Inferior parietal cortex (tissue), 1 donor: ENCODE measurements at regions not wholly inside any gene's neighbourhood (a gene's known extent, or its start where the extent isn't known, plus 50 kb on each side); places are given as distances from the start of the nearest gene placed in this dataset.
"Not testable (repeated sequence)": the region's sequence is repeated elsewhere in the genome, so short reads cannot be mapped to it uniquely, and the experiment has no call there.

Experiments used
- DNase-seq: peaks from one replicate; pipeline ENCODE4 v3.0.0-alpha.2; 2016; ENCODE audit errors: extremely low spot score

DNA sequence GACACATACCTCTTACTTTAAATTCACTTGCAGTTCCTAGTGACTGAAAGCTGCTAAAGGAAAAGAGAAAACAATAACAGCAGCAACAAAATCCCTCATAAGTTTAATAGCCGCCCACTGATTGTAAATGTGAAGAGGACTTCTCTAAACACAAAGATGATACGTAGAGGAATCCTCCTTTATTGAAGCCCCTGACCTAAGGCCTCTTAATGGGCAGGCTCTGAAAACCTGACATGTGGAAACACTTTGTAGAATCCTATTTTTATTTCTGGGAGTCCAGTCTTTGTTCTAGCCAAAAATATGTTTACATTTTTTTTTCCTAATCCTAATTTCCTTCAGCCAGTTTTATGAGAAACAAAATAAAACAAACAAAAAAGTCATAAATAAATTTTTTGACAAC is 1277.7 kb upstream of the CELF4 start:
- DNase-seq, result no peak

DNA sequence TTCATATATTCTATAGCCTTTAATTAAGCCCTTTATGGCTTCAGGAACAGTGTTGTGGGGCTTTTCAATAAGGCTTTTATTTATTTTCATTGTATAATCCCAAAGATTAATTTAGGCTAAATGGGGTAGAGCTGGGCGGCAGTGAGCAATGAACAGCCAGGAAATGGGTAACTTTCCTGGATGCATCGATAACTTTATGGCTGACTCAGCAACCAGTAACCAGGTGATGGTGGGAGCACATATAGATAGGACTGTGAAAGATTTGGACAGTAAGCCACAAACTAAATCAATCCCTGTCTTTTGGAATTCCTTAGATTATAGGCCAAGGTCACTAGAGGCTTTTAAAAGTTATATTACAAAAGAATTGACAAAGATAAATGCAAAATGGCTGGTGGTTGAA is 1260.6 kb upstream of the CELF4 start:
- no peak for DNase-seq

DNA sequence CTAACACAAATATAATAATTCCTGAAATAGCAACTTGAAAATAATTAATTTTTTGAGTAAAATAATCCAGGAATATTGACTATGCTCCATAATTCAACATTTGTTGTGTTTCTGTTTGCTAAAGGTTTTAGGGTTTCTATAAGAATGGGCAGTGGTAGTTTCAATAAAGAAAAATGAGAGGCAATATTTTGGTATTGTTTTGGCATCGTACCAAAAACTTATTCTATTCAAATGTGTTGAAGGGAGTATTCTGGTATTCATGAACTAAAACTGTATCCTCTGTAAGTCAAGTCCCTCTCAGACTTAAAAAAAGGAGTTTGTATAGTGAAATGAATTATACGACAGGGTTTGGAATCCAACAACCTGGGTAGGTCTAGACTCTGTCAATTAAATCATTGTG is 1245.6 kb upstream of the CELF4 start:
- no peak for DNase-seq

DNA sequence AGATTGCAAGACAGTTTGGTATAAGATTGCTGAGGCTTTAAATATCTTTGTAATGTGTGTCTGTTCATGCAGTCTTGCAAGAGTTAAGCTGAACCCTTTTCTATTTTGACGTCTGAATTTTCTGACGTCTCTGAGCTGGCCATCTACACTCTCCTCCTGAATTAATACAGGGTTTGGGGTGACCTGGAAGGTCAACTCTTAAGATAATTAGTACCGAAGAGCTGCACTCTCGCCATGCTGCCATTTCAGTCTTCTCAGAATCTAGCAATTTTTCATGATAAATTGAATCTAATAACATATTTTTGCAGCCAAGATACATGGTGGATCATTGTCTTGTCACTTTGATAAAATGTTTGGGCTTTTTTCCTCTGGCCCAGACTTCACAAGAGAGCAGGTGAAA is 1245.2 kb upstream of the CELF4 start:
- no peak for DNase-seq

DNA sequence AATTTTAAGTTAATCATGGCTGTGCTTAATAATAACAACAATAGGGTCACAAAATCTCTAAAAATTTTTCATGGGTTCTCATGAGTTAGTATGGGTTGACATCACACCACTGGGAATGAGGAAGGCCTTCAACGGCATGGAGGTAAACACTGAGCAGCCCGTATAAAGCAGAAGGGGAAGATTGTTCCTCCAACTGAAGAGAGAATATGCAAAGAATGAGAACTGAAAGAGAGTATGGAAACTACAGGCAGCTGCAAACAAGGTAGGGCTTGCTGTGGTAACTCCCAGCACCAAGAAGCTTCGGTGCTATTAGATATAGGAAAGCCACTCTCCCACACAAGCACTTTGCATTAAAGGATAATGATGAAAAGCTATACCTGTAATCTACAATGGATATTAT is 1242.3 kb upstream of the CELF4 start:
- DNase-seq, result no peak

DNA sequence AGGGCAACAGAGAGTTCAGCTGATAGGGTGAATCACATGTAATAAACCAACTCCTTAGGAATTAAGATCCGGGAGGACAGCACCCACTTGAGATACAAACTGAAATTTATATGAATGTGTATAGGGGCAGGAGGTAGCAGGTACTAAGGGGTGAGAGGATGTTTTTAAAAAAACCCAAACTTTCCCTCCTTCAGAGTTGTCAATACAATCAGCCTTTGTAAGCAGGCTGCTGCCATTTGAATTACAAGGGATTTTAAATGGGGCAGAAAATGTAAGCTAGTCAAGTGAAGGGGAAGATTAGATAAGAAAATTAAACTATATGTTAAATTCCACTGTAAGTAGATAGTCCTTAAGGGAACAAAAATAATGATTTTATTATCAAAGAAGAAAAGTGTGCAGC is 1239.7 kb upstream of the CELF4 start:
- no peak for DNase-seq

DNA sequence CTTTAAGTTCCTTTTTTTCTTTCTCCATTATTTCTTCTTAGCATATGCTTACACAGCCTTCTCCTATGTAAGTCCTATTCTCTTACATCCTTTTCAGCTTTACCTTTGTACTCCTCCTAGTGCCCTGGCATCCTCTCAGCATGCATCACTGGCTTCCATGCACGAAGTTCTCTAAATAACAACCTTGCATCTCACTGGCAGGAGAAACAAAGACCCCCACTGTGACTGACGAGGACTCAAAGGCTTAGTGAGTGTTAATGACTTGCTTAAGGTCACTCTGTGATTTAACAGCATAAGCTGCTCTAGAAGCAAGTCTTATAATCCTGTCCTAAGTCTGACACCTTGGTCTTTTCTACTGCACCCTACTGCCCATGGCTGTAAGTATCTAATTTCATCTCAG is 1236.0 kb upstream of the CELF4 start:
- DNase-seq, result no peak

DNA sequence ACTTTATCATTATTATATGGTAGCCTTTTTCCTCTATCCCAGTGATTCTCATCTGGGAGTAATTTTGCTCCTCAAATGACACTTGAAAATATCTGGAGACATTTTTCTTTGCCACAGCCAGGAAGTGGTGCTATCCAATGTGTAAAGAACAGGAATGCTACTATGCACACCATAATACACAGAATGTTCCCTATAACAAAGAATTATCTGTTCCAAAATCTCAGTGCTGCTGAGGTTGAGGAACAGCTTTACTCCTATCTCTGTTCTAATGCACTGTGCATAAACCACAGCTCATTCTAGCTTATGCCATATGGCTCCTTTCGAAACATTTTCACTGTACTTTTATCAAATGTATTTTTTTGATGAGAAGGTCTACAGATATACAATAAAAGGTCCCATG is 1231.2 kb upstream of the CELF4 start:
- peak; percentile 17 for DNase-seq

DNA sequence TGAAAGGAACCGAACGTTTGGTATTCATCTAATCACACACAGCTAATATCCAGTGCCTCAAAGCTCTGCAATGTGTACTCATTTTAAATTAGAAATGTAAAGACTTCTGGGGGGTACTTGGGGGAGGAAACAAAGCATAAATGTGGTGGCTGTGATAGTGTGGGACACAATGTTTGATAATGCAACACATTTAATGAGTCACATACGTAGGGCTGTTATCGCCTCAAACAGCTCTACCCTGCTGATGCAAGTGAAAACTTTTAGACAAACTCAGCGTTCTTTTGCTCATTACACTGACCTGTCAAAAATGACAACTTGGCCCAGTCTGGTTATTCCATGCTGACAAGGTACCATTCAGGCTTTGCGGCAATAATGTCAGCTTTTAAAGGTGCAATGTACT is 1227.1 kb upstream of the CELF4 start:
- no peak for DNase-seq

DNA sequence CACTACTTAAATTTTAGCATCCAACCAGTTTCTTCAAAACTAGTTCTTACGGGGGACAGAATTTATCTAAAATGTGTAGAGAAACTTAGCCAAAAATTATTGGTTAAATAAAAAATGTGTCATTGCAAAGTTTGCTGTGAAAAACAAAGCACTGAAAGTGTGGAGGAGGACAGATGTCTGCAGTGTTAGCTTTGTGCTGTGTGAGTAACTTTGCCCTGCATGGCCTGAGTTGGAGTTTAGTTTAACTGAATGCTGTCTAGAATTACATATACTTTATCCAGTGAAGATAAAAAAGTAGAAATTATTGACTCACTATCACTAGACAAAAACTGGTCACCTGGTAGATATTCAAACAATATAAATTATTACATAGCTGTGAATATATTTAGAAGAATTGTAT is 1225.2 kb upstream of the CELF4 start:
- no peak for DNase-seq

DNA sequence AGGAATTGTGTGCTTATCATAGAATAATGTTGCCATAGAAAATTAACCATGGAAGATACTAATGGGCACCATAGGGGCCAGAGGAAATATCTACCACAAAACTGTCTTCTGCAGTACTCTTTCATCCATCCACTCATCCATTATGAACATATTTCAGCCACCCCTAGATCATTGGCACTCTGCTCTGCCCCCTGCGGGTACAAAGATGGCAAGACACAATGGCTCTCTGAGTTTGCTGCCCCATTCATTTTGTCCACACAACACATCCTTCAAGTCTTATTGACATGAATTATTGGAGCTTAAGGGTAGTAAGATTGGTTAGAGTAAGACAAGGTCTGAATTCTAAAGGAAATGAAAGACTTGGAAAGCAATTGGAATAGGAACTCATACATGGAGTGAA is 1224.7 kb upstream of the CELF4 start:
- no peak for DNase-seq

DNA sequence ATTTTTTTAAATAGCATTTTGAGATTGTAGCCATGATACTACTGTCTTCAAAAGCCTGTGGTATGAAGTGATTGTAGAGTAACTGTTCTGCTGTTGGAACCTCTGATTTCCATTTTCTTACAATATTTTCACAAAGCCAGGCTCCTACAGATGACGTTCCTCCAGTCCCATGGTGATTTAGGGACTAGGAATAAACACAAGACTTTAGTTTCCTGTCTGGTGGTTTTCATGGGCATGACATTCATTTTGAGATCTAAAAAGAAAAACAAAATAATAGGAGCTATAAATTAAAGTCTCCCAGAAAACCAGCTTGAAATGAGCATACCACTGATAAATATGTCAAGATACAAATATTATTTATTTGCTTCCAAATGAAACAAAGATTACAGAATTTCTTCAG is 1223.5 kb upstream of the CELF4 start:
- no peak for DNase-seq

DNA sequence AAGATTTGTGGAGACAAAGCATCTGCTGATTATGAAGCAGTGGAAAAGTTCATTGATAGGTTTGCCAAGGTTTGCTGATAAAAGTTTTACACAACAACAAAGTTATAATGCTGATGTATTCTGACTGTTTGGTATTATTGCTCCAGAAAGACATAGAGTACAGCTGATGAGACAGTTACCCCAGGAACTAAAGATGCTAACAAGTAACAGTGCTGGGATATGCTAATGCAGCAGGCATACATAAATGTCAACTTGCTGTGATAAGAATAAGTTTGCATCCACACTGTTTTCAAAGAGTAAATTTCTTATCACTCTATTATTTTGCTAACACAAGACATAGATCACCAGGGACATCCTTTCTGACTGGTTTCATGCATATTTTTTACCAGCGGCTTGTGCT is 1221.3 kb upstream of the CELF4 start:
- DNase-seq, result no peak

DNA sequence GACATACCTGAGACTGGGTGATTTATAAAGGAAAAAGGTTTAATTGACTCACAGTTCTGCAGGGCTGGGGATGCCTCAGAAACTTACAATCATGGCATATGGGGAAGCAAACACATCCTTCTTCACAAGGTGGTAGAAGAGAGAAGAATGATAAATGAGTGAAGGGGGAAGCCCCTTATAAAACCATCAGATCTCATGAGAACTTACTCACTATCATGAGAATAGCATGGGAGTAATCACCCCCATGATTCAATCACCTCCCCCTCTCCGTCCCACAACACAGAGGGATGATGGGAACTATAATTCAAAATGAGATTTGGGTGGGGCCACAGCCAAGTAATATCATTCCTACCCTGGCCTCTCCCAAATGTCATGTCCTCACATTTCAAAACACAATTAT is 1206.0 kb upstream of the CELF4 start:
- DNase-seq, result not testable (repeated sequence)

DNA sequence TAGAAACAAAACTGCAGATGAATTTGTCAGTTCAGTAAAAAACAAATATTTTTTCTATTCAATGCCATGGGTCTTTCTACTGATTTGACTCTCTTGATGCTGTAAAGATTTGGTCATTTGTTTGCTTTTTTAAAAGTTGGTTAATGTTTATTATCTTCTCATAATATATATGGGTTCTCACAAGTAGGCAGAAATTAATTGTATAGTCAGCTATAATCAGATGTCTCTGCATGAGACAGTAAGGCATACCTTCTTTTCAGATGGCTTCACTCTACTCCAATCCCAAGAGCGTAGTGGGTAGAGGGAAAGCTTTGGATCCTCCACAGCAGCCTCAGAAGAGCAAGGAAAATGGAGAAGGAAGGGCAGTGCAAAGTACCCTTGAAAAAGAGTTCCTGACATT is 1202.9 kb upstream of the CELF4 start:
- no peak for DNase-seq

DNA sequence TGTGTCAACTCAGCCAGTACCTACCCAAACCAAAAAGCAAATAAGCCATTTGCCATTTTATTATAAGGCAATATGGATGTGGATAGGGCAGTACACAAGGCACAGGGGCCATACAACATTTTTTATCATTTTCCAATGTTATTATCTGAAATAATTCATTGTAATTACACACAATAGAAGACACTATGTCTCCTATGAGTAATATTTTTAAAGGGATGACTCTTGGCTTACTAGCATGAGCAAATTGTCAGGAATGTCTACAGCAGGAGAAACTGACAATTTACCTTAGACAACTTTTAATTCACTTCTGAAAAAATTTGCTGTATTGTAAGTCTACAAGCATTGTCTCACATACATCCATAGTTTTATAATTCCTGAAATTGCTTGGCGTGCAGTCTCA is 1193.9 kb upstream of the CELF4 start:
- no peak for DNase-seq

DNA sequence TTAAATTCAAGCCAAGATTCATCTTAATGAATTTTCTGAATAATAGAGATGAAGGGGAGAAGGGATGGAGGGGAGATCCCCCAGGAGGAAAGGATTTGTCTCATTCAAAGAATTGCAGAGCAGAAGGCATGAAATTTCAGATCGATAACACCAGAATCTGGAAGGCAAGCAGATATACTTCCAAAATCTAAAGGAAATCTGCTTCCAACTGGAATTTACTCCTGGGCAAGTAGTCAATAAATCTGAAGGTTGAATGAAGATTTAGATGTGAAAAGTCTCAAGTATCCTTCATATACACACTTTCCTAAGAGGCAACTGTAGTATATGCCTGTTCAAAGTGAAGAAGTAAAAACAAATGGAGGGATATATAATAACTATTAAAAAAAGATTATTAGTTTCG is 1190.8 kb upstream of the CELF4 start:
- no peak for DNase-seq

DNA sequence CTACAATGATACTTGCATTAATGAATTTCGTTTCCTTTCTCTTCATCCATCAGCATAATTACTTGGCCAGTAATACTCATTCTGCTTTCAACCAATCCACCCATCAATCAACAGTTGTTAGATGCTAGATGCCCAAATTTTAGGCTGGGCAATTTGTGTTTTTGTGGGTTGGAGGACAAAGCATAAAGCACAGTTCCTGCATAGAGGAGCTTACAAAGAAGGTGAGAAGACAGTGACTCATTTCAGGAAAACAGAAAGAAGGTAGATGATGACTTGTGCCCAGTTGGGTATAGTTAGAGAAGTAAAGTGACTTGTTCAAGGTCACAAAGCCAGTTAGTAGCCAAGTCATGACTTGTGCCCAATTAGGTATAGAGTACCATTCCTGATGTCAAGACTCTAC is 1186.8 kb upstream of the CELF4 start:
- DNase-seq, result no peak

DNA sequence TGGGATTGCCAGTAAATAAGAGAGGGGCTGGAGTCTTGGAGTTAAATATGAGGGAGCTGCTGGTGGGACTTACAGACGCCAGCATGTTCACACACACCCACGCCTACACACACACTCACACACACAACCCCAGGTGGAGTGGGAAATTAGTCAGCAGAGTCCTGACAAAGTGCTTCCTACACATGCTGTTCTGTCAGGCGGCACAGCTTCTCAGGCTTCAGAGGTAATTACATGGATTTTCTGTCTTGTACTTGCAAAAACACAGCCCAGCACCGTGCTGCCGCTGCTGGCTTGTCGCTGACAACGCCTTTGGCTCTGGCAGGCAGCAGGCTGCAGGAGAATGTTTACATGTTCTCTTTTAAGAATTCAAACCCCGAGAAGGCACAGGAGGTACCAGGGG is 1186.3 kb upstream of the CELF4 start:
- DNase-seq, result peak; percentile 45

DNA sequence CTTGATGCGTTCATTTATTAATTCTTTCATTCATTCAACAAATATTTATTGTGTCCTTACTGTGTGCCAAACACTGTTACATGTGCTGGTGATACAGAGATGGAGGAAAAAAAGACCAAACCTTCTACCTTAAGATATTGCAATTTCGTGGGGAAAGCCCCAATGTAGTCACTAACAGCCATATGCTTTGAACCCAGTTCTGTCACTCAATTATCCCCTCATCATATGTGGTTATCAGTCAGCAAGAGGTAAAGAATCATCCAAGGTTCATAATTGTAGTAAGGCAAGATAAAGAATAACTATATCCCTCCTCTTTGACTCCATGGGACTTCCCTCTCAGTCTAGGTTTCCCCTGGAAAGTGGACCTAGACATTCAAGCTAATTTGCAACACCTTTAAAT is 1185.6 kb upstream of the CELF4 start:
- no peak for DNase-seq

DNA sequence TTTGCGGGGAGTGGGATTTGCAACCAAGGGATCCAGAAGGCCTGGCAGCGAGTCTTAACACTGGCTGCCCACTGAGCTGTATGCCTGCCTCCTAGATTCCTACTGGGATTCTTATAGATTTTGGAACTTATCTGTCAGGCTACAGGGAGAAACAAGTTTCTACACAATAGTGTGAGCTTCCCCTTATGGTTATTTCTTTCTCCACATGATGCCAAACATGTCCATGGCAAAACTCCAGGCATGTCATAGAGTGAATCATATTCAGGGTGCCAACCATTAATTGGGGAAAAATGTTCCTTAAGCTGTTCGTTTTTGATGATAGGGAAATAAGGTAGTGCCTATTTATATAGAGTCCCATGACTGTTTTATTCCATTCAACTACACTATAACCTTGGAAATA is 1185.2 kb upstream of the CELF4 start:
- peak; percentile 17 for DNase-seq

DNA sequence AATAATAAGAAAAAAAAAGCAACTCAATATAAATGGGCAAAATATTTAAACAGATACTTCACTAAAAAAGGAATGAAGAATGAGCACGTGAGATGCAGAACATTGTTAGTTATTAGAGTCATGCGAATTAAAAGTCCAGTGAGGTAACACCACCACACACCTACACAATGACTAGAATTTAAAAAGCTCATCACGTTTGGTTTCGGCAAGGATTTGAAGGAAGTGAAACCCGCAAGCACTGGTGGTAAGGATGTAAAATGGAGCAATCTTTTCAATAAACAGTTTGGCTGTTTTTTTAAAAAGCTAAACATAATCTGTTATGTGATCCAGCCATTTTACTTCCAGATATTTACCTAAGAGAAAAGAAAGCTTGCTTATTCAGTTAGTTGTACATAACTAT is 1181.6 kb upstream of the CELF4 start:
- no peak for DNase-seq

DNA sequence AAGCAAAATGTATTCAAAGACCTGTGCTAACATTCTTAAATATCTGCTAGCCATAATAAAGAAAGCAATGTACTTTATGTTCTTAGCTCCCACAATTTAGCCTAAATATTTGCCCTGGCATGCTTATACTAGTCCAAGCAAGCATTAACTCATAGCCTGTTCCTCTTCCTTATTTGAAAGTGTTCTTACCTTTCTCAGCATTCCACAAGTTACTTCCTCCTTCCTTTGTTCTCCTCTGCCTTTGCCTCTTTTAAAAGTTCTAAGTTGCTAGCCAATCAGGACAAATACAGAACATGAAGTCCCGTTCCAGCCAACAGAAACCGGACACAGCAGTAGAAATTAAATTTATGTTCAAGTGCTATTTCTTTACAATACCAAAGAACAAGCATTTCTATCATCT is 1154.6 kb upstream of the CELF4 start:
- DNase-seq, result not testable (repeated sequence)

DNA sequence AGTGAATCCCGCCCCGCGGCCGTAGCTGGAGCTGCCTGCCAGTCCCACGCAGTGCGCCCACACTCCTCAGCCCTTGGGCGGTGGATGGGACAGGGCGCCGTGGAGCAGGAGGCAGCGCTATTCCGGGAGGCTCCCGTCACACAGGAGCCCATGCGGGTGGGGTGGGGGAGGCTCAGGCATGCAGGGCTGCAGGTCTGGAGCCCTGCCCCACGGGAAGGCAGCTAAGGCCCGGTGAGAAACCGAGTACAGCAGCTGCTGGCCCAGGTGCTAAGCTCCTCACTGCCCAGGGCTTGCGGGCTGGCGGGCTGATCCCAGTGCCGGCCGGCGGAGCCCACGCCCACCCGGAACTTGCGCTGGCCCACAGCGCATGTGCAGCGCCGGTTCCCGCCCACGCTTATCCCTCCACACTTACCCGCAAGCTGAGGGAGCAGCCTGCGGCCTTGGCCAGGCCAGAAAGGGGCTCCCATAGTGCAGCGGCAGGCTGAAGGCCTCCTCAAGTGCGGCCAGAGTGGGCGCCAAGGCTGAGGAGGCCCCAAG is 1152.8 kb upstream of the CELF4 start:
- no peak for DNase-seq

DNA sequence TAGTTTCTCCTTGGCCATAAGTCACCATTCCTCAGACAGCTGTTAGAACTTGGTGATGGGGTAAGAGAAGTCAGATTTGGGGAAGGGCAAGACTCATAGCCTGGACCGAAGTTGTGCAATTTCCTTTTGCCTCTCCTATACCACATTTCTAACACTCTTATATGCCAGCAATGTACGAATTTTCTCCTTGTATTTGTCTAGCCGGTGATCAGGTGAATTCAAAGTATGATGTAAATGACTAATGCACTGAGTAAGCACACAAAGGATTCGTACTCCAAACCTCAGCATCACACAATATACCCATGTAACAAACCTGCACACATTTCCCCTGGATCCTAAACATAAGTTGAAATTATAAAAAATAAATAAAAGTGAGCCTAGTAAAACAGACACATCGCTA is 1143.5 kb upstream of the CELF4 start:
- DNase-seq, result no peak
